ENCODE measurements at regions not wholly inside any gene's neighbourhood (a gene's known extent, or its start where the extent isn't known, plus 50 kb on each side); places are given as distances from the start of the nearest gene placed in this dataset.
A peak's percentile ranks its signal among the peaks of the same experiment; 100 is the strongest.
"Not testable (repeated sequence)": the region's sequence is repeated elsewhere in the genome, so short reads cannot be mapped to it uniquely, and the experiment has no call there.

DNA sequence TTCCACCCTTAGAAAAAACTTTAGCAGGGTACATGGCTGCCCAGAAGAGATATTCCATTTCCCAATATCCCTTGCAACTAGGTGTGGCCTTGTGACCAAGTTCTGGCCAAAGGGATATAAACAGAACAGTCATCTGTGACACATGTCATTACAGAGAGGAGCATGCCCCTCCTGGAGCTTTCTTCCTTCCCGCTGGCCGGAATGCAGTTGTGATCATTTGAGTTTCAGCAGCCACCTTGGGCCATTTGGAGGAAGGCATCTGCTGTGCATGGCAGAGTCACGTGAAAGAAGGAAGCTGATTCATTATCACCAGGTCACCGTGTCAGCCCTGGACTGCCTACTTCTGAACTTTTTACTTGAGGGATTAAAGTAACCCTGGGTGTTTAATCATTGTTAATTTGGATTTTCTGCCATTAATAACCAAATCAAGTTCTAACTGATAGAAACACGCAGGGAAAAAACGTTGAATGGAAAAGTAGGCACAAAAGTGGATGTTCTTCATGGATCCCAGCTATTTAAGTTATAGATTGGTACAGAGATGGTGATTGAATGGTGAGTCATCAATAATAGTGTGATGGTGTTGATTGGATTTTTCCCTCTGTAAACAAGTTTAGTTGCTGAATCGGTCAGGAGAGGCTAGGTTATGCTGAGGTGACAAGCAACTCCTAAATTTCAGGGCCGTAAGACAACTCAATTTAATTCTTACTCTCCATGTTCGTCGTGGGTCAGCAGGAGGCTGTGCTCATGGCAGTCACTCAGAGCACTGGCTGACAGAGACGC lies 80.7 kb upstream of the CCDC167 start:
- DNase-seq (ENCODE audit: extremely low read depth in 1 of 2, low read depth in 1 of 2), result no peak

DNA sequence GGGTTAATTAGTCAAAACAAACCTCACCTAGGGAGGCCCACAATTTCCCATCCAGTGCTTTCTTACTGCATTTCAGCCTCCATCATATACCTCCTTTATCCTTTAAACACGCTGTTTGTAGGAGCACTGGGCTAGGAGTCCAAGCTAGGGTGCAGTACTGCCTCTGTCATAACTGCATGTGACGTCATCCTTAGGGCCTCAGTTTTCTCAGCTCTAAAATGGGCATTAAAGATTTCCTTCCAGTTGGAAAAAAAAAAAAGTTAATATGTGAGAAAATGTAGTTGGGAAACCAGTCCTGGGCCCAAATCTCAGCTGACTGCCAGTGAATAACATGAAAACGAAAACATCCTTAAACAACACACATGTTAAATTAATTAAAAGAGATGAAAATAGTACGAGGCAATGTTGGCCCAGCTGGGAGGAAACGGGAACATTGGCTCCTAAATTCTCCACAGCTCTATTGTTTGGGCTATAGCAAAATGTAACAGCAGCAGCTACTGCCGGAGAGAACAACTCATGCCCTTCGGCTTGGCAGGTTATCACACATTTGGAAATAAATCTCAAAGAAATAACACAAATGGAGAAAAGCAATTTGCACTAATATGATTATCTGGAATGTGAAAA lies 79.9 kb upstream of the CCDC167 start:
- no peak for DNase-seq (ENCODE audit: extremely low read depth in 1 of 2, low read depth in 1 of 2)

DNA sequence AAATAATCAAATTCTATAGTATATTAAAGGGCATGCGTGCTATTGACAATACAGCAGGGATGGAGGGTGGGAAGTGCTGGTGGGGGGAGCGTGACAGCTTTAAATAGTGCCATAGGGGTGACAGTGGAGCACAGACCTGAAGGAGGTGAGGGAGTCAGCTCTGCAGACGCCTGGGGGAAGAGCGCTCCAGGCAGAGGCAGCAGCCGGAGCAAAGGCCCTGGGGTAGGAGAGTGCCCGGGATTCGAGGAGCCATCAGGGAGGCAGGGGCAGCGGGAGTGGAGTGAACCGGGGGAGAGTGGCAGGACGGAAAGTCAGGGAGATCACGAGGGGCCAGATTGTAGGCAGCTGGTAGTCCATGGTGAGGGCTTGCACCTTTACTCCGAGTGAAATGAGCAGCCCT lies 78.4 kb upstream of the CCDC167 start:
- DNase-seq (ENCODE audit: extremely low read depth in 1 of 2, low read depth in 1 of 2), result no peak

DNA sequence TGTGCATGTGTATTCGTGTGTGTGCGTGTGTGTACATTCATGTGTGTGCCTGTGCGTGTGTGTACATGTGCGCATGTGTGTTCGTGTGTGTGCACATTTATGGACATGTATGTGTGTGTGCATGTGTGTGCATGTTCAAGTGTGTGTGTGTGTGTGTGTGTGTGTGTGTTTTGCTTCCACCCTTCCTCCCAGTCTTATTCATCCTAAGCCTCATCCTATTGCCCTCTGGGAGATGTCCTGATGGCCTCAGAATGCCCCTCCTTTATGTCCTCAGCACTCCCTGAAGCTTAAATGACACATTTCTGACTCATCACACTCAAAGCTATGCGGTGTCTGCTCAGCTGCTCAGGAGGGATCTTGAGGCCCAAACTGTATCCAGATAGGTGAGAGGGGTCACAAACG lies 76.6 kb upstream of the CCDC167 start:
- no peak for DNase-seq (ENCODE audit: extremely low read depth in 1 of 2, low read depth in 1 of 2)

DNA sequence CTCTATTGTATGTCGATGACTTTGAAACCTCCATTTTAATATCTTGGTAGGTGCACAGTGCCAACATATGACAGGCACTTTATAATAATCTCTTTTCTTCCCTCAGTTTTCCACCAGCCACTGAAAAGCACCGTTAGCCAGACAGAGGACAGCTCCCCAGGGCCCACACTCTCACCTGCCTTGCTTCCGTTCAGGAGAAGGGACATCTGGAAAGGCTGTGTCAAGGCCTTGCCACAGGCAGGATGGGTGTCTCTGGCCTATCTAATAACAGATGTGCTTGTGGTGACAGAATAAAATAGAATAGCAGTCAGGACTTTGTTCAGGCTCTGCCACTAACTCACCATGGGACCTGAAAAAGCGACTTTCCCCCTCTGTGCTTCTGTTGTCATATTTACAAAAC lies 75.5 kb upstream of the CCDC167 start:
- DNase-seq (ENCODE audit: extremely low read depth in 1 of 2, low read depth in 1 of 2), result no peak

DNA sequence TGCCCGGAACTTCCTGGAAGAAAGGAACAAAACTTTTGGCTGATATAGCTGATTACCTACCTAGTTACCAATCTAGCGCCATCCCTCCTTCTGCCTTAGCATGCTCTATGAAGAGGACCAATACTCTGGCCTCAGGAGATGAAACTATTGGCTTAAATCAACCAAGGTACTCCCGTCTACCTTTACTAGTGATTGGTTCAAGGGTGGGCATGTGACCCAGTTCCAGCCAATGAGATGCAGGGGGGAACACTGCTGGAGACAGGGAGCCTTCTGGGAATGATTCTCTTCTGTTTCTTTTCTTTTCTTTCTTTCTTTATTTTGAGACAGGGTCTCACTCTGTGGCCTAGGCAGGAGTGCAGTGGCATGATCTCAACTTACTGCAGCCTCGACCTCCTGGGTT lies 72.6 kb upstream of the CCDC167 start:
- no peak for DNase-seq (ENCODE audit: extremely low read depth in 1 of 2, low read depth in 1 of 2)

DNA sequence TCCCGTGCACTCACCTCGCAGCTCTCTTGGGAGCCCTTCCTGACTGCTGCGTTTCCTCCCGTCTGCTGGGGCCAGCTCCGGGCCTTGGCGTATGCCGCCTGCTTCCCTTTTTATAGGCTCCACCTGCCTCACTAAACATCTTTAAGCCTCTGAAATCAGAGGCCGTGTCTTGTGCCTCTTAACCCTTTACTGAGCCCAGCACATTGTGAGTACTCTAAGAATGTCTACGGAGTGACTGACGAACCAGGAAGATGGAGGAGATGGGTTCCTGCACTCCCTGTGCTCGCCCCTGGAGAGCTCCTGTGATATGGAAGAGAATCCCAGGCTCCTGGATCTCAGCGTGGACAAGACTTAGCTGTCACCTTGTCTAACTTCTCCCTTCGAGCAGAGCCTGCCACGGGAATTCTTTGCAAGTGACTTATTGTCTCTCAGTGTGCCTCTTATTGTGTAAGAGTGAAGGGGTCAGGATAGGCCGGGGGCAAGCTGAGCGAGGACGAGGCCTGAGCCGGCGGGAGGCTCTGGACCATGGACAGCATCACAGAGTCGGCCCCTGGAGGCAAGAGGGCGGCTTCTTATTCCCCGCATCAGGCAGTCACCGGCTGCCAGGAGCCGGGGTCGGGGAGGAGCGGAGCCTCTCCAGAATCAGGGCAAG lies 70.9 kb upstream of the CCDC167 start:
- DNase-seq (ENCODE audit: extremely low read depth in 1 of 2, low read depth in 1 of 2), result no peak

DNA sequence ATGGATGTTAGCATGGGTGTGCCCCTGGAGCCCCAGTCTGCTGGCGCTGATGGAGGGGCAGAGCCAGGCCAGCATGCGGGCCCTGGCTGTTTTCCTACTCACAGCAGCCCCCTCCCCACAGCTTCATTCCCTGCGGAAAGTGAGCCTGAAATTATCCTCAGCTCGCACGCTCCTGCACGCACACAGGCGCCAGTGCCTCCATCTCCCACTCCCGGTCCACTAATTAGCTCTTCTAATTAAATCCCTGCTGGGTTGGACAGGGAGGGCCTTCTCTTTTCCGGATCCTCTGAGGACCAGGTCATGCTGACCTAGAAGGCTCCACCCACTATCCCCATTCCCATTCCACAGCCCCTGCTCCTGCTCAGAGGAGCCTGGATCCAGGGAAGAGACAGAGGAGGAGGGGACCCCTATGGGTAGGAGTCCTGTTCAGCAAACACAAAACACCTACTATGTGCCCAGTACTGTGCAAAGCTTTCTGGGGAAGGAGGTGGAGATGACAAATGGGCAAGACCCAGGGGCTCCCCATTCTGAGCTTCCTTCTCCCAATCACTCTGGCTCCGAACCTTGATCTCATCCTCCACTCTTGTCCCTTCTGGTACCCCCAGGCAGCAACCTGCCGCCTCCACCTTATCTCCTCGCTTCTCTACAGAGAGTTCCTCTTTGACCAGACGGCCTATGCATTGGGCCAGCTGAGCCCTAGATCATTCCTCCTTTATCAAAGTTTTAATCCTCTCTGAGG lies 70.2 kb upstream of the CCDC167 start:
- no peak for DNase-seq (ENCODE audit: extremely low read depth in 1 of 2, low read depth in 1 of 2)

DNA sequence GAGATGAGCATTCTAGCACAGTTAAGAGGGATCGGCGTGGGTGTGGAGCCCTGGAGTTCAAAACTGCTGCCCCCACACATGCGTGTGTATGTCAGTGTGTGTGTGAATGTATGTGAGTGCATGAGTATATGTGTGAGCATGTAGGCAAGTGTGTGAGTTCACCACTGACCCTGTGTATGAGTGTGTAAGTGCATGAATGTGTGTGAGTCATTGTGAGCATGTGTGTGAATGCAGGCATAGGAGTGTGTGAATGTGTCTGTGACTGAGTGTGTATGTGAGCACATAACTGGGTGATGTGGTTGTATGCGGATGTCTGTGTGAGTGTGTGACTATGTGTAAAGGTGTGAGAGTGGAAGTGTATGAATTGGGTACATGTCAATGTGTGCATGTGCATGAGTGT lies 69.6 kb upstream of the CCDC167 start:
- no peak for DNase-seq (ENCODE audit: extremely low read depth in 1 of 2, low read depth in 1 of 2)

DNA sequence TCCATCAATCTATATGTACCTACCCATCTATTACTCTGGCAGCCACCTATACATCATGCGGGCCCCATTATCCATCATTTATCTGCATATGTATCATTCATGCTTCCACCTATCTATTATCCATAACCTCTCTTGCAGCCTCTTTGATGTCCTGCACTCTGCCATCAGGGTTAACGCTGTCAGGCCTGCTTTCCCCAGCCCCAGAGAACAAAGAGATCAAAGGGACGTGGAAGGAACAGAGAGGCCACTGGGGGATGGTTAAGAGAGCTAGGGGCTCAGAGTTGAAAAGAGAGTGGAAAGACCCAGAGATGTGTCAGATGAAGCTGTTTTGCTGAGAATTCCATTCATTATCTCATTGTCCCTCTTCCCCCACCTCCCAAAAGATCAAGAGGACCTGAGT lies 67.3 kb upstream of the CCDC167 start:
- DNase-seq (ENCODE audit: extremely low read depth in 1 of 2, low read depth in 1 of 2), result no peak

DNA sequence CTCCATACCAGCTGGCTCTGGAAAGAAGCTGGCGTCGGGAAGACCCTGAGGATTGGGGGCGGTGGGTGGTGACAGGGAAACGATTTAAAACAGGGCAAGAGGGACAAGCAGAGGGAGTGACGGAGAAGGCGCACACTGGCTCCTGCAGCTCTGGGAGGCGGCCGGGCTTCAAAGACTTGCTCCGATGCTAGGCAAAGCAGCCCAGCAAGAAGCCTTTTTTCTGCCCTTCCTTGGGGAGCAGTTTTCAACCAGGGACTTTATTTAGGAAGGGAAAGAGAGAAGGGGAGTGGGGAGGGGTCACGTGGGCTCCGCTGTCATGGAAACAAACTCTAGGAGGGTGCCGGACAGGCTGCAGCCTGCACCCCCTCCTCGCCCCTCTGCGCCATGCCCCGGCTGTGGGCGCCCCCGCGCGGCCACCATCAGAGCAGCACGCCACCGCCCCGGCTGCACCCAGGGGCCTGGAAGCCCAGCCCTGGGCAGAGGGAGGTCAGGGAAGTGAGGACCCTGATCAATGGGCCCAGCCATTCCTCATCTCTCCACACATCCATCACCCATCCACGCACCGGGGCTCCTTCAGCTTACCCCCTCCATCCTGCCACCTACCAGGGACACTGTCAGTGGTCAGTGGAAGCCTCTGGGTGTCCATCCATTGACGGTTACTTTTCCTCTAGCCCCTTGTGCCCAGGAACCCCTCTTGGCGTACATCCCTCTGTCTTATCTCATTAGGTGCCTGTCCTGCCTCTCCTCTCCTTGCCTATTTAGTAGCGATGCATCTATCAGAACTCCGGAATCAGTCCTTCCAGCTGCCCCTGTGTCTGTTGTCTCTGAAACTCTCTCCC lies 66.6 kb upstream of the CCDC167 start:
- peak; percentile 27 to 58 for DNase-seq (ENCODE audit: extremely low read depth in 1 of 2, low read depth in 1 of 2)

DNA sequence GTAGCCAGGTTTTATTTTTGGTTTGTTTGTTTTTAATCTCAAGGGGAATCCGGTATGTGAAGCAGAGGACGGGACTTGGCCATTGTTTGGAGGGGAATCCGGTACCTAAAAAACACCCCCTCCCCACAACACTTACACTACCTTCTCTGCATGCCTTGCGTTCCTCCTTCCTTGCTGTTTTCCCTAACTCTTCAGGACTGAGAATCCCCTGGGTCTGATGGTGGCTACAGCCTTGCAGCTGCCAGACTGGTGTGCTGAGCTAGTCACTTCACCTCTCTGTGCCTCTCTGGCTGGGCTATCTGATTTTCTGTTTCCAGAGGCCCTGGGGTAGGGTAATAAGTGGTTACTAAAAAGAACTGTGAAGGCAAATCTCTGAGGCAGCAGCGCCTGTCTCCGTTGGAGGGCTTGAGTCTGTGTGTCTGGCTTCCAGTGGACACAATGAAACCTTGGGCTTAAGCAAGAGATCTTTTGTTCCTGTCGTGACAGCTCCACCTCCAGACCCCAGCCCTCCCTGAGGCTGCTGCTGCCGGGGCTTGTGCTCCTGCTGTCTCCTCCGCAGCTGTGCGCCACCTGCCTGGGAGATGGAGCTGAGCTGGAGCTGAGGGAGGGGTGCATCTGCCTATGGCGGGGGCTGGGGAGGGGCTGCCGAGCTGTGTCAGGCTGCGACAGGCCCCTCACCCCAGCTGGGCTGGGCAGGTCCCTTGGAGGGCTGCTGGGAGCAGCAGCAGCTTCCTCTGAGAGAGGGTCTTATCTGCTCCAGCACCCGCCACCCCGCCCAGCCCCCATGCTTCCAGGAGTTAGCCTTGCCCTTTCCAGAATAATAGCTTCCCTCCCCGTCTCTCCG lies 65.8 kb upstream of the CCDC167 start:
- DNase-seq (ENCODE audit: extremely low read depth in 1 of 2, low read depth in 1 of 2), result no peak

DNA sequence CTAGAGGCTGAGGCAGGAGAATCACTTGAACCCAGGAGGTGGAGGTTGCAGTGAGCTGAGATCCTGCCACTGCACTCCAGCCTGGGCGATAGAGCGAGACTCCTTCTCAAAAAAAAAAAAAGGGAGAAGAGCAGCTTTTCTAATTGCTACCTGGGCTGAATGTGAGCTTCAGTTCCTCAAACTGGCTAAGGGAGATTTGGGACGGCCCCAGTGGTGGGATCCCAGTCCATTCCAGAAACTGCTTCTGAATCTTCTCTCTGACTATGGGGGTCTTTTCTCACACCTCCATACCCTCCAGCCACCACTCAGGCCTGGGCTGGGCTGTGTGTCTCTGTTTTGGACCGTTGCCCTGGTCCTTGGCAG lies 63.2 kb upstream of the CCDC167 start:
- not testable (repeated sequence) for DNase-seq (ENCODE audit: extremely low read depth in 1 of 2, low read depth in 1 of 2)

DNA sequence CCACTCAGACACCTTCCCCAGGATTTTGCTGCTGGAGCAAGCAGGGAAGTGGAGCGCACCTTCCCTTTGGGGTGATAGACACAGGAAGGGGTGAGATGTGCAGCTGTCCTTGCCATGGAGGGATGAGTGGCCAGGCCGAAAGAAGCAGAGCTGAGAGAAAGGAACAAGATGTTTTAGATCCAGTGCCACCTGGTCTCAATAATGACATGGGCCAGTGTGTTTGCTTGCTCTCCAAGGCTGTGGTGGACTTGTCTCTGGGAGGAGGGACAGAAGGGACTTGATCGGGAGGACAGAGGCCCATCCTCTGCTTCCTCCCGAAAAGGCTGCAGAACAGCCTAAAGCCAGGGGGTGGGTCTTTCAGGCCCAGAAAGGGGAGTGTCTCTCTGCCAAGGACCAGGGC lies 61.7 kb upstream of the CCDC167 start:
- no peak for DNase-seq (ENCODE audit: extremely low read depth in 1 of 2, low read depth in 1 of 2)

DNA sequence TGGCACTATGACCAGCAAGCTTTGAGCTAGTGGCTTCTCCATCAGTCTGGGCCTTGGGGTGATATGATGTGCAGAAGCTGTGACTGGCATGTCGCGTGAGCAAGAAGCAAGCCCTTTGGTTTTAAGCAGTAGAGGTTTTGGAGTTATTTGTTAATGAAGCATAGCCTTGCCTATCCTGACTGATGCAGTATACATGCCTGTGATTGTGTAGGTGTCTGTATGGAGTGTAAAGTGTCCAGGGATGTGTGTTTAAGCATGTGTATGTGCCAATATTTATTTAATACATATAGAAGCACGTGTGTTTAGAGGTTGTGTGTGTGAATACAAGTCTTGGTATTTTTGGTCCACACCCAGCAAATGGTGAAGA lies 61.0 kb upstream of the CCDC167 start:
- DNase-seq (ENCODE audit: extremely low read depth in 1 of 2, low read depth in 1 of 2), result no peak

DNA sequence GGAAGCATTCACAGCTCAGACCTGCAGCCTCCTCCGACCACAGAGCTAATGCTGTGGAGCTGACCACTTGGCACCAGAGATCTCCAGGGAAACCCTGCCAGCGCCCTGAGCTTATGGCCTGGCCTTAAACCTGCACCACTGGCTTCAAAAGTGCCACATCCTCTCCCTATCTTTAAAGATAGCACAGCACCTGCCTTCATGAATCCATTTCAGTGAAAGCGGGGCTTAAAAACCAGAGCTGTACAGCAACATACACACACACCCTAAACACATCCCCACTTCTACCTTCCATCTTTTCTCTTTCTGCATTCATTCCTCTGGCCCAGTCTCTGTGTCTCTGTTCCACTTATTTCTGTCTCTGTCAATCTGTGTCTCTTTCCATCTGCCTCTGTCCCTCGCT lies 59.8 kb upstream of the CCDC167 start:
- DNase-seq (ENCODE audit: extremely low read depth in 1 of 2, low read depth in 1 of 2), result no peak

DNA sequence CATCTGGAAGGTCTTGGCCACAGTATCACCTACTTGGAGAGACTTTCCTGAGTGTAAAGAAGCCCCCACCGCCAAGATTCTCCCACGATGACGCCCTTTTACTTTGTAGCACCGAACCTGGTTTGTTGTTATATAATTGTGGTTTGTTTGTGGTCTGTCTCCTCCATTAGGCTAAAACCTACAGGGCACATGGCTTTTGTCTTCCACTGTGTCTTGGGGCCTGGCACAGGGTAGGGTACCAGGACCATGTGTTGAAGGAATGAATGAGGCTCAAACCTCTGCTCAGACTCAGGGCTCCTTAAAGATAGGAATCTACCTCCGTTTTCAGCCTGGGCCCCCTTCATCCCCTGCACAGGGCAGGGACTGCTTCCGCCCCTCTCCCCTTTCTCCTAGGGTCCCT lies 59.4 kb upstream of the CCDC167 start:
- no peak for DNase-seq (ENCODE audit: extremely low read depth in 1 of 2, low read depth in 1 of 2)

DNA sequence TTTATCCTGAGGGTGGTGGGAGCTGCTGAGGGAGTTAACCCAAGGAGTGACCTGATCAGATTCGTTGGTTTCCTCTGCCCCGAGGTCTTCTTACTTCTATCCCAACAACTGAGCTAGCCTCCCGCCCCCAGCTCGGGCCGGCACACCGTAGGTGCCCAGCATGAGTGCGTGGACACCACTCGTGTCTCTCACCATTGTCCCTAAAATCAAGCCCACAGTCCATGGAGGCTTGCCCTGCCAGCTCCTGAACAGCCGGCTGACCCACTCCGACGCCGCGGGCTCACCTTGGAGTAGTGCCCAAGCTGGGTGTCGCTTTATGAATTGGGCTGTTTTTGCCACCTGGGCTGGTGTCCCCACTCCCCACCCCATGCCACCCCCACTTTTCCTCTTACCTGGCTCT lies 59.0 kb upstream of the CCDC167 start:
- DNase-seq (ENCODE audit: extremely low read depth in 1 of 2, low read depth in 1 of 2), result no peak

DNA sequence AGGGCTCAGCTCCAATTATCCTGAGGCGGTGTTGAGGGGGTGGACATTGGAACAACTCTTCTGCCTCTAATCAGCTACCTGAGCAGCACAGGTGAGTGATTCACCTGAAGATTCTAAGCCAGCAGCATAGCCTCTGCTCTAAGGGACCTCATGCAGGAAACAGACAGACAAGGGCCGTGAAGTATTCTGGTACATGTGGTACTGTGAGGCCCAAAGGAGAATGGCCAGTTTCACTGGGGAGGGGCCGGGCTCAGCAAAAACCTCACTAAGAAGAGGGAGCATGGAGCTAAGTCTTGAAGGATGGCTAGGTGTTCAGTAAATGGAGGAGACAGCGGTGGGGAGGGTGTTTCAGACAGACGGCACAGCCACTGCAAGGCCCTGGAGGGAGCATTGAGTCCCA lies 58.5 kb upstream of the CCDC167 start:
- no peak for DNase-seq (ENCODE audit: extremely low read depth in 1 of 2, low read depth in 1 of 2)

DNA sequence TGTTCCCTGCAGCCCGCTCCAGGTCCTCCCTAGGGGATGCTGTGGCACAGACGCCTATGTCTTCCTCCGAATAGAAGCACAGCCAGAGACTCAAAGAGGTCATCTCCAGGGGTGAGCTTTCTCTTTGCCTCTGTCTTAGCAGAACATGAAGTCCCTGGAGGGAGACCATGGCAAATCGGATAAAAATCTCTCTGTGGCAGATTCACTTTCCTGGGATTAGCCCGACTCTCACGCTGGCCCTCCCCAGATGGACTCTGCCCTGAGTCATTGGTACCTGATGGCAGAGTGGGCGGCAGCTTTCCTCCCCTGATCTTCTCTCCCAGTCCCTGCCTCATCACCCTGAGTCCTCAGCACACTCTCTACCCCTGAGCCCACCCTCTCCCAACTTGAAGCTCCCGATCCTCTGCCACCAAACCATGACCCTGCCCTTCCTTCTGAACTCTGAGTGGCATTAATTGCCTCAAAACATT lies 58.0 kb upstream of the CCDC167 start:
- DNase-seq (ENCODE audit: extremely low read depth in 1 of 2, low read depth in 1 of 2), result no peak

Measured in activated CD8-positive, alpha-beta memory T cell treated with anti-CD3 and anti-CD28 coated beads for 1 hour (primary cell).